GM21717 (cell line): ENCODE measurements at regions not wholly inside any gene's neighbourhood (a gene's known extent, or its start where the extent isn't known, plus 50 kb on each side); places are given as distances from the start of the nearest gene placed in this dataset.
A peak's percentile ranks its signal among the peaks of the same experiment; 100 is the strongest.
"Not testable (repeated sequence)": the region's sequence is repeated elsewhere in the genome, so short reads cannot be mapped to it uniquely, and the experiment has no call there.

Experiments
- ATAC-seq: cut with Tn5 transposase; IDR thresholded peaks from one replicate; pipeline ENCODE4 v1.9.1; 2021; ENCODE audit warnings: mild to moderate bottlenecking, moderate library complexity; ENCODE audit not compliant: unreplicated experiment

DNA sequence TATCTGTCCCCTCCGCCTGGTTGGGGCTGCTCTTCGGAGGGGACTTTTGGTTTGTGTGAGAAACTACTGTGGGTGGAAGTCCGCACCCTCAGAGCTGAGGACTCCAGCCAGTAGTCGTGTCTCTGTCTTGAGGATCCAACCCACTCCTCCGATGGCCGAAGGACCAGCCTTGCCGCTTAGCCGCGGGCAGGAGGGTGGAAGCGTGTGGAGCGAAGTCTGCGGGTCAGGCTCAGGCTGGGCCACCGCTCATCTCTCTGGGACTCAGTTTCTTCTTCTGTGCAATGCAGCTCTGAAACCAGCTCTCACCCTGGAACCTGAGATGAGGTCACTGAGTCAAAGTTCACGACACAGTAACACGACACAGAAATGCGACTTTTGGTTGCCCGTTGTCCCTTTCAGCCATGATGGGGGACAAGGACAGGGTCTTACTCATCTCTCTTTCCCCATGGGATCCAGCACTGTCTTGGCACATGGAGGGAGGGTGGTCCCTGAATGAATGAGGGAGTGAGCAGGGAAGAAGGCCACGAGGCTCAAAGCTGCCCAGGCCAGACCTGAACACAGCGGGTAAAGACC is 133.3 kb upstream of the PODXL start:
- ATAC-seq, result no peak

DNA sequence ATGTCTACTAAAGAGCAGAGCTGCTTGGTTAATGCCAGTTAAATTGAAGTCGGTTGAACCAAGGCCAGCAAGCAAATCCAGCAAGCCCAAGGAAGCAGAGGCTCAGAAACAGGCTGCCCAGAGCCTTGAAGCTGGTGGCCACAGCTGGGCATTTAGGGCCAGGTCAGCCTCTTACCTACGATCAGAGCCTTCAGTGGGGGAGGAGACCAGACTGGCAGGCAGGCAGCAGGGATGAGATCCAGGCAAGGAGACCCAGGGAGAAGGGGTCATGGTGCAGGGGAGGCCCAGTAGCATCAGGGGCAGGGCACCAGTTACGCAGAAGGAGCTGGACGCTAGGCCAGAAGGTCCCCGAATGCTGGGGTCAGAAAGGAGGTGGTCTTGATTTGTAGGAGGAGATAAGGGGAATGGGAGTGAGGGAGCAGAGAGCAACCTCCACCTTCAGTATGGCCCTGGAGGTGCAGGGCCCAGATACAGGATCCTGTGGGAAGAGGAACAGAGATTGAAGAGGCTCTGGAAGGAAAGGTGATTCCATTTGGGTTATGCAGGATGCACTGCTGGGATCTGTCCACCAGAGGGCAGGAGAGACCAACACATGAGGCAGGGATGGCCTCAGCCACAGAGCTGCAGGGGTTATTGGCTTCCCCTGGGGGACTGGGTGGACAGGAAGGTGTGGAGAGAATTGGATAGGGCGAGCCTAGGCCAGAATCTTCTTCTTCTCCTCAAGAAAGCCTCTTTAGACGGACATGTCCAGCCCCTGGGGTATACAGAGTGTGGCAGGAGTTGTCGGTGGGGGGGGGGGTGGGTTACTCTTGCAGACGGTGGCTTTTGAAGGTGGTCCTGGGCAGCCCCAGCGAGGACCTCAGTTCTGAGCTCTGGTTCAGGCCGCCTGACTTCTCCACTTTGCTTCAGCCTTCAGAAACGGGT is 132.6 kb upstream of the PODXL start:
- ATAC-seq, result peak; percentile 62

DNA sequence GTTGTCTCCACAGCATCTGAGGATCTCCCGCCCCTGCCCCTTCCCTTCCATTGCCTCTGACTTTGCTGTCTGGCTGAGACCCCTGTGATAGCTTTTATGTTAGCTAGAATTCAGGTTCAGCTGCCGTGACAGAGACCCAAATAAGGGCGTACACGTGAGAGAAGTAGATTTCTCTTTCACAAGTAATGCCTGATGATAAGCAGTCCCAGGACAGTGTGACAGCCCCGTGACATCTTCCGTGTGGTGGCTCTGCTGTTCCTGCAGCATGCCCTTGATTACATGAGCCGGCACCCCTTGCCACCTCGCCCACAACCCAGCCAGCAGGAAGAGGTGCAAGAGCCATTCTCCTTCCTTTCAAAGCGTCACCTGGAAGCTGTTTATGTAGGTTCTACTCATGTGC is 130.9 kb upstream of the PODXL start:
- no peak for ATAC-seq

DNA sequence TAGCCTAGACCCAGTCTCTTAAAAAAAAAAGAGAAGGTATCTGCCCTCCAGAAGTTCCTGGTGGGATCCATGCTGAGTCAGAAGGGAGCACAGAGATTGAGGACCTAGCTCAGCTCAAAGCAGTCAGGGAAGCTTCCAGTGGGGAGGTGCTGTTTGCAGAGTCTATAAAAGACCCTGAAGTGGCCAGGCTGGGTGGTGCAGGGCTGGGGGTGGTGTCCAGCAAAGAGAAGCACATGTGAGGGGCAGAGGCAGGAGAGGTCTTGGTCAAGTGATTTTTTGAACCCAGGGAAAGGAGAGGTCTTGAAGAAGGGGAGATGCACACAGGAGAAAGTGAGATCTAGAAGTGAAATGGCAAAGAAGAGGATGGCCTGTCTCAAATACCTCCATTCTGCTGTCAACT is 130.4 kb upstream of the PODXL start:
- no peak for ATAC-seq

DNA sequence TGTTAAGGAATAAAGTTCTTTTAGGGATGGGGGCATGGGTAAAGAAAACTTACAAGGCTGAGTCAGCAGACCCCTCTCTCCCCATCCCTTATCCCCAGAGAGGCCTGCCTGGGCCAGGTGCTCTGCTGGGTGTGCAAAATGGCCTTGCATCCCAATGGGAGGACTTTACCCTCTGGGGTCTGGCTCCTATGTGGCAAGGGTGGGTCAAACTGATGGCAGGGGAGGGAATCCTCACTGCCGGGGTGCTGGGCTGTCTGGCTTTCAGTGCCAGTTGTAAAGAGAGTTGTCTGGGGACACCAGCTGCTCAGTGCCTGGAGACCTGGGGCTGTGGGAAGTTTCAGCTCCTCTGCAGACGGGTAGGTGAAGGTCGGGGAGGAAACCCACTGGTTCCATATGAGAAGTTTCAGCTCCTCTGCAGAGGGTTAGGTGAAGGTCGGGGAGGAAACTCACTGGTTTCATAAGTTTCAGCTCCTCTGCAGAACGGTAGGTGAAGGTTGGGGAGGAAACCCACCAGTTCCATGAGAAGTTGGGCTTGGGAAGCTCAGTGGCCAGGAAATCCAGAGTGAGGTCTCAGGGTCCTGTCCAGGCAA is 127.2 kb upstream of the PODXL start:
- ATAC-seq, result no peak

DNA sequence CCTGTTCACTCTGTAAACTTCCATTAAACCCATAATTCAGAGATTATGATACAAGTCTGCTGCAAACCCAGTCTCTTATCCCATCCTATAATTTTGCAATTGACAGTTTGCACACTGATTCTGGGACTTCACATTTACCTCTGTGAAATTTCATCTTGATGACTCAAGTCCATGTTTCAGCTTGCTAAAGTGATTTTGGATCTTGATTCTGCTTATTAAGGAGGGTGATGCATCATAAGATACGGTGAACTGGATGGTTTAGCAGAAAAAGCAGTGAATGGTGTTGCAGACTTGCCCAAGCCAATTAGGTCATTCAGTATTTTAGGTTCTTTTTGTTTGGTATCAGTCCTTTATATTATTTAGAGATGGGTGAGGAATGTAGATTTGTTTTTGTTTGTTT is 125.5 kb upstream of the PODXL start:
- no peak for ATAC-seq

DNA sequence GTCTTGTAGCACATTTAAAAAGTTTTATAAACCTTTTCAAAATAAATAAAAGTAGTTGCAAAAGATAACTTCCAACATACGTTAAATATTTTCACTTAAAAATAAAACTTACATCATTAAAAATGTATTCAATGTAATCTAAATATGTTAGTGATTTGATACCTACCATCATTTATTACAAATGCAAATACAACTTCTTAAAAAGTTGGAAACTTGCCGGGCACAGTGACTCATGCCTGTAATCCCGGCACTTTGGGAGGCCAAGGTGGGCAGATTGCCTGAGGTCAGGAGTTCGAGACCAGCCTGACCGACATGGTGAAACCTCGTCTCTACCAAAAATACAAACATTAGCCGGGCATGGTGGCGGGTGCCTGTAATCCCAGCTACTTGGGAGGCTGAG is 122.6 kb upstream of the PODXL start:
- ATAC-seq, result not testable (repeated sequence)

DNA sequence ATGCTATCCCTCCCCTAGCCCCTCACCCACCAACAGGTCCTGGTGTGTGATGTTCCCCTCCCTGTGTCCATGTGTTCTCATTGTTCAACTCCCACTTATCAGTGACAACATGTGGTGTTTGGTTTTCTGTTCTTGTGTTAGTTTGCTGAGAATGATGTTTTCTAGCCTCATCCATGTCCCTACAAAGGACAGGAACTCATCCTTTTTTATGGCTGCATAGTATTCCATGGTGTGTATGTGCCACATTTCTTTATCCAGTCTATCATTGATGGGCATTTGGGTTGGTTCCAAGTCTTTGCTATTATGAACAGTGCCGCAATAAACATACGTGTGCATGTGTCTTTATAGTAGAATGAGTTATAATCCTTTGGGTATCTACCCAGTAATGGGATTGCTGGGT is 120.4 kb upstream of the PODXL start:
- ATAC-seq, result not testable (repeated sequence)

DNA sequence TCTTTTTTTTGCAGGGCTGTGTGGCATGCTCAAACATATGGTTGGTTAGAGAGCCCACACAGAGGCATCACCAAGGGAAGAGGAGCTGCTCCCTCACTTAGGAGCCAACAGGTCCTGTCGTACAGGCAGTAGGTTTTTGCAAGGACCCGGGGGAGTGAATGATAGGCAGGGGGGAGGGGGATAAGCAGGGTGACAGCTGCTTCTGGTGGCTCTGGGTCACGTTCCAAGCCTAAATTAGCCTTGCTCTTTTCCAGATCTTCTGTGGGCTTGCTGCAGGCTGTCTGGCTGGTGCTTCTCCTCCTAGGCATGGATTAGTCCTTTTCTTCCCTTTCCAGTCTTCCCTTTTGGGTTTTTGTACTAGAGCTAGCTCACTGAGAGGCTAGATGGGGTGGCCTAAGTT is 117.7 kb upstream of the PODXL start:
- no peak for ATAC-seq

DNA sequence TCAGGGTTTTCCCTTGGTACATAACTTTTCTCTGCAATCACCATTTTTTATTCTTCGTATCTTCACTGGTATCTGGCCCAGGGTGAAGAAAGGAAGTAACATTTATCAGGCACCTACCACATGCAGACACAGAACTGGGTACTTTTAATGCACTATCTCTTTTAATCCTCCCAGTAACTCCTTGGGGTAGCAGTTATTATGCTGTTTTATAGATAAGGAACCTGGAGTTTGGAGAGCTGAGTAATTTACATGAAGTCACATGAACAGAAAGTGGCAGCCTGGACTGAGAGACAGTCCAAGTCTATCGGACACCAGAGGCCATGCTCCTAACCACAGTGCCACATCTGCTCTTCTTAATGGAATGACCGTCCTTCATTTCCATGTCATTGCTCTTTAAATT is 117.1 kb upstream of the PODXL start:
- ATAC-seq, result no peak

DNA sequence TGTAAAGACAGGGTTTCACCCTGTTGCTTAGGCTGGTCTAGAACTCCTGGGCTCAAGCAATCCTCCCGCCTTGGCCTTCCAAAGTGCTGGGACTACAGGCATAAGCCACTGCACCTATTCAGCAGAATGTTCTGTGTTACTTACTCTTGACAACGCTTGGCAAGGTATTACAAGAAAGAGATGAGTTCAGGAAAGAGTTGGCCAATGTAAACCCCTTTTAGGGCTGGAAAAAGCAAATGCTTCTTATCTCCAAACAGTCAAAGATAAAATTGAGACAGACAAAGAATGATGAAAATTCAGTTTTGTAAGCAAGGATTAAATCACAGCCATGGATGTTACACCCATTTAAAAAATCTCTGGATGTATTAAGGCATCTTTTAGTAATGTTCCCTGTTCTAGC is 114.0 kb upstream of the PODXL start:
- no peak for ATAC-seq

DNA sequence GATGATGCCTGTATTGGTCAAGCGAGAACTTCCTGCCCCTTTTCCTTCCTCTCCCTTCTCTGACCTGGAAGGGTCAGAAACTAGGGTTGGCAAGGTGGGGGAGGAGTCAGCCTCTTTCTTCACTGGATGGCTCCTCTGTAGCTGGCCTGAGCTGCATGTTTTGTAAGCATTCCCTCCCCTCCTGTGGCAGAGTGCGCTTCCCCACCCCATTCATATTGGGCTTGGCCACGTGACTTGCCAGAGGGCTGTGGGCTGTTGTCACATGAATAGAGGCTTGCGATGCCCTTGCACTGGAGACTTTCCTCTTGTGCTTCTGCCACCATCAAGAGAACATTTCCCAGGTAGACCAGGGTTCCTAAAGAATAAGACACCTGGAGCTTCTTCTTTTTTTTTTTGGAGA is 111.3 kb upstream of the PODXL start:
- no peak for ATAC-seq

DNA sequence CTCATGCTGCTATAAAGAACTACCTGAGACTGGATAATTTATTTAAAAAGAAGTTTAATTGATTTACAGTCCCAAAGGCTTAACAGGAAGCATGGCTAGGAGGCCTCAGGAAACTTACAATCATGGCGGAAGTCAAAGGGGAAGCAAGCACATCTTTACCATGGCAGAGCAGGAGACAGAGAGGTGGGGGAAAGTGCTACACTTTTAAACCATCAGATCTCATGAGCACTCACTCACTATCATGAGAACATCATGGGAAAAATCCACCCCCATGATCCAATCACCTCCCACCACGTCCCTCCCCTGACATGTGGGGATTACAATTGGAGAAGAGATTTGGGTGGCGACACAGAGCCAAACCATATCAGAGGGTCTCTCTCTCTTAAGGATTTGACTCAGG is 108.6 kb upstream of the PODXL start:
- ATAC-seq, result no peak

DNA sequence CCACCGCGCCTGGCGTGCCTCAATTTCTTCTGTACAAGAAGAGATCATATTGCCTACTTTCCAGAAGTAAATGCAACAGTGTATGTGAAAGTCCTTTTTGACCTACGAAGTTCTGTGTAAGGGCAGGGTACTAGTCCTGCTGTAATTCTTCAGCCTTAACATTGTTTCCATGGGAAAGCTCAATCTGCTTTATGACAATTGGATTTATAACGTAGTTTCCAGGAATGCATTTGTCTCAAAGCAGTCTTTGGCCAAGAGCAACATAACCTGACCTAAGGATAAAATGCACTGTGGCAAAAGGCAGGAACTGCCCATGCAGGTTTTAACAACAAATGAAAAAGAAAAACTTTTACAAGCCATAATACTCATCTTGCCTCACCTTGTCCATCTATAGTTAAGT is 108.1 kb upstream of the PODXL start:
- ATAC-seq, result no peak

DNA sequence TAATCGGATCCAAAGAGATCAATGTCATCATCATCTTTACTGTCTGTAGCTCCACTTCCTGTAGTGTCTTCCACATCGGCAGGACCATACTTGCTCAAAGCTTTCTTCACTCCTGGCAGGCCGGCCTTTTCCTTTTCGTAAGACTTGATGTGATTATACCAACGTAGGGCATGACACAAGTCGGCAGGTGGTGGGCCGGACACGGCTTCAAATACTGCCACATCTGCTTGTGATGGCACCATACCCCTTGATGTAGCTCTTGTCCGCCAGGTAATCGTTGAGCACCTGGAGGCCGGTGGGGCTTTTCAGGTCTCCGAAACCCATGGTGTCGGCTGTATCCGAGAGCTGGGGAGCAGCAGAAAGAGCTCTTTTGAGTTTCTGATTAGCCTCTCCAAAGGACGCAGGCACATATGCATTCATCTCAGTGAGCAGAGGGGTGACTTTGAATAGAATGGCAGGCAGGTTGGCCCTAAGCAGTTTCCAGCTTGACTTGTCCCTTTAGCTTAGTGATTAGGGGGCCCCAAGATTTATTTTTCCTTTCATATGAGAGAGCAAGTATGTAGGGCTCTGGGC is 106.0 kb upstream of the PODXL start:
- ATAC-seq, result not testable (repeated sequence)

DNA sequence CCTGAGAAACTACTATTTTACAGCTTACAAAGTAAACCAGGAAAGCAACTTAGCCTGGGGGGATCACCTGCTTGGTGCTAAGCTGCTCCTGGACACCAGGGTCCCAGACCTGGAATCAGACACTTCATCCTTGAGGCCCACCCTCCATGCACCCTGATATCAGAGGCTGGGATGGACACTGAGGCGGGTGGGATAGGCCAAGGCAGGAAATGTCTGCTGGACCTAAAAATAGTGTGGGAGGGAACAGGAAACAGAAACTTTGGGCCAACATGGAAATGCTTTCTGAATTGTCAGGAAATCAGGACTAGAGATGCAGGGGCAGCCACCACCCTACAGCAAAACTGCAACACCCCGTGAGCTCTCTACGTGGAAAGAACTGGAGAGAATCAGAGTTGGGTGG is 101.5 kb upstream of the PODXL start:
- no peak for ATAC-seq

DNA sequence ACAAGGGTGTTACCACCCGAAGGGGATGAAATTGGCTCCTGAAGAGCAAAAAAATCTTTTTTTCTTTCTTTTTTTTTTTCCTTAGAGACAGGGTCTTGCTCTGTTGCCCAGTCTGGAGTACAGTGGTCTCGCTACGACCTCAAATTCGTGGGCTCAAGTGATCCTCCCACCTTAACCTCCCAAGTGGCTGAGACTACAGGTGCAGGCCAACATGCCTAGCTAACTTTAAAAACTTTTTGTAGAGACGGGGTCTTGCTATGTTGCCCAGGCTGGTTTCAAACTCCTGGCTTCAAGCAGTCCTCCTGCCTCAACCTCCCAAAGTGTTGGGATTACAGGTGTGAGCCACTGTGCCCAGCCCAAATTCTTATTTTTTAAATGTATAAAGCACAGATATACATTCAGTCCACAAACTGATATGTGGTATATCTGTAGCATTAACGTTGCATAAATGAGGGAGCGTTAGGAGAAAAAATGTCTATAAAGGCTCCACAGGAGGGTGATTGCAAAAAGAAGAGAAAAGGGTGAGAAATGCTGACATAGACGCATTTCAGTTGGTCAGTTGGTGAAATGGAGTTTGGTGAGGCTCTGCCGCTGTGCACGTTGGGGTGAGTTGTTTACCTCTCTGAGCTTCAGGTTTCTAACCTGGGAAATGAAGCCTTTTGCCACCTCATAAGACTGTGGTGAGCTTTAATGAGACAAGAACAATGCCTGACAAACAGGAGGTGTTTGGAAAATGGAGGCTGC is 100.7 kb upstream of the PODXL start:
- no peak for ATAC-seq

DNA sequence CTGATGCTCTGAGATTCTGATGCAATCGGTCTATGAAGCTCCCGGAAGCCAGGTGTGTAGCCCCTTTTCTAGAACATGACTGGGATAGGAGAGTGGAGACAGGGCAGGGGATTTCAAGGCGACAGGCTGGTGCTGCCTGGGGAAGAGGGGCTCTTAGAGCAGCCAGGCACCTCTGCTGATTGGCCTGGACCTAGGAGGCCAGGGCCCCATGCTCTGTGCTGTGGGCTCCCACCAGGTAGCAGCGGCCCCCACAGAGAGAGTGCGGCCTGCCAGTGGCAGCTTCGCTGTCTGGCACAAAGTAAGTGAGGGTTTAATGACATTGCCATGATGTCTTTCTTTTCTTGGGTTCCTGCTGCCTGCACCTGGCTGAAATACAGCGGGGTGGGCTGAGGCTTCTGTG is 99.4 kb upstream of the PODXL start:
- no peak for ATAC-seq

DNA sequence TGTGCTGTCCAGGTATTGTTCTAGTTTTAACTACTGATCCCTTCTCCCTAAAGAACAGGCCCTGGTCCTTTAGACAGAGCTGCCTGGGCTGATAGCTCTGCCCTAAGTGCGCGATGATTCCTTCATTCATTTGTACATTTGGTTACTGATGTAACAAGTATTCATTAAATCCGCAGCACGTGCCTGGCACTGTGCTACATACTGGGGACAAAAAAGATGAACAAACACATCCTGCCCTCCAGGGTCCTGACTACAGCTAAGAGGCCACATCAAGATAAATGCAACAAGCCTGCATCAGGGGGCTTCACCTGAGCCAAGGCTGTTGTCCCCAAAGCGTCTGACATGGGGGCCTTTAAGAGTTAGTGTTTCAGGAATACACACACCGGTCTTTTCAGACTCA is 99.0 kb upstream of the PODXL start:
- no peak for ATAC-seq

DNA sequence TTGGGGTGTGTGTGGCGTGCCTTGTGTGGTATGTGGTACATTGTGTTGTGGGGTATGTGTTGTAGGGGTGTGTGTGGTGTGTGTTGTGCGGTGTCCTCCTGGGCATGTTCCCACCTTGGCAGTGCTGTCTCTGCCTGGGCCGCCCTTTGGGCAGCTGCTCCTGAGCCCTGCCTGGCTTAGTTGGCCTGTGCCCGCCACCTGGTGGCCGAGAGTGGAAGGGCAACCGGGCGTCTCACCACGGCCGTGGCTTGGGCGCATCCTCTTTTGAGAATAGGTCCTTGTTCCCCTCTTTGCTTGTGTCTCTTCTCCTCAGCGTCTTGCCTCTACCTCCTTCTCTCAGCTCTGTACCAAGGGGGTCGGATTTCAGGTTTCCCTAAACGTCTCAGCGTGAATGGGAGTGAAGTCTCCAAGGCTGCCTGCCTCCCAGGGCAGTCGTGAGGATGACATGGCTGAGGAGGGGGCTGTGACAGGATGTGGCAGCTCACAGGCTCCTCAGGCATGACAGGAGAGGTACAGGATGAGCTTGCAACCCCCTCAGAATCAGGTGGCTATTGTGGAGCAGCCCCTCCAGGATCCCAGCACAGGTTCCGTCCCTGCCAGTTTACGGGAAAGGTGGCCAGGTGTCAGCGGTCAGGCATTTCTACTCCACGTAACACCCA is 98.4 kb upstream of the PODXL start:
- ATAC-seq, result peak; percentile 82

DNA sequence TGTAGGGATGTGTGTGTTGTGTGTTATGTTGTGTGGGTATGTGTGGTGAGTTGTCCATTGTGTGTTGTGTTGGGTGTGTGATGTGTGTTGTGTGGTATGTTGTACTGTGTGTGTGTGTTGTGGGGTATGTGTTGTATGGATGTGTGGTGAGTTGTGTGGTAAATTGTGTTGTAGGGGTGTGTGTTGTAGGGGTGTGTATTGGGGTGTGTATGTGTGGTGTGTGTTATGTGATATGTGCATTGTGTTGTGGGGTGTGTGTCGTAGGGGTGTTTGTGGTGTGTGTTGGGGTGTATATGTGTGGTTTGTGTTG is 97.8 kb upstream of the PODXL start:
- no peak for ATAC-seq
